ENCODE measurements at regions not wholly inside any gene's neighbourhood (a gene's known extent, or its start where the extent isn't known, plus 50 kb on each side); places are given as distances from the start of the nearest gene placed in this dataset.

DNA sequence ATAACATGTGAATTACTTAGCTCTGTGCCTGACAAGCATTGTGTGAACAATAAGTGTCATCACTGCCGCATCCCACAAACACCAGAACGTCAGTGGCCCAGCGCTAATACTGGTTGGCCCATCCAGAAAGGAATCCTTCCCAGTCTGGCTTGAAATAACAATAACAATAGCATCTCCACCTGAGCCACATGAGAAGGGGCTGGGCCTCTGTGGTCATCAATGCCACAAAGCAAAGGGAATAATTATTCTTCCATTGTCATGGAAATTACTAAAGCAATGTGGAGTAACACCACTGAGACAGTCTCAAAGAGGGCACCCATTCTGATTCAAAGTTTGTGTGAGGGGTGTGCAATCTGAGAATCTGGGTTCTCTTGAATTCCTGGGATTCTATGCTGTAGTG is 105.7 kb upstream of the INHBA start:
- ChIA-PET CTCF (no interaction called here), POLR2A (ENCODE audit: unreplicated experiment) (no interaction called here)
- ATAC-seq (no peak), DNase-seq (no peak)
- H3K9me2 ChIP-seq (replicated peaks; ENCODE audit: low read length) = no peaks in the 10 kb centered on the region
- TF ChIP-seq EZH2 (IDR thresholded peaks at IDR 0.05; ENCODE audit: low read length, unreplicated experiment) (no peak), EZH2phosphoT487 (IDR thresholded peaks at IDR 0.05; ENCODE audit: borderline replicate concordance, low read length) (no peak)
- TF ChIP-seq, protein P1, sequence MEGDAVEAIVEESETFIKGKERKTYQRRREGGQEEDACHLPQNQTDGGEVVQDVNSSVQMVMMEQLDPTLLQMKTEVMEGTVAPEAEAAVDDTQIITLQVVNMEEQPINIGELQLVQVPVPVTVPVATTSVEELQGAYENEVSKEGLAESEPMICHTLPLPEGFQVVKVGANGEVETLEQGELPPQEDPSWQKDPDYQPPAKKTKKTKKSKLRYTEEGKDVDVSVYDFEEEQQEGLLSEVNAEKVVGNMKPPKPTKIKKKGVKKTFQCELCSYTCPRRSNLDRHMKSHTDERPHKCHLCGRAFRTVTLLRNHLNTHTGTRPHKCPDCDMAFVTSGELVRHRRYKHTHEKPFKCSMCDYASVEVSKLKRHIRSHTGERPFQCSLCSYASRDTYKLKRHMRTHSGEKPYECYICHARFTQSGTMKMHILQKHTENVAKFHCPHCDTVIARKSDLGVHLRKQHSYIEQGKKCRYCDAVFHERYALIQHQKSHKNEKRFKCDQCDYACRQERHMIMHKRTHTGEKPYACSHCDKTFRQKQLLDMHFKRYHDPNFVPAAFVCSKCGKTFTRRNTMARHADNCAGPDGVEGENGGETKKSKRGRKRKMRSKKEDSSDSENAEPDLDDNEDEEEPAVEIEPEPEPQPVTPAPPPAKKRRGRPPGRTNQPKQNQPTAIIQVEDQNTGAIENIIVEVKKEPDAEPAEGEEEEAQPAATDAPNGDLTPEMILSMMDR (conservative IDR thresholded peaks at IDR 0.05; ENCODE audit: low read depth, low read length) = no peak
- no TSS peak for BruUV-seq (replicated peaks)
- H3K4me3 ChIP-seq (ENCODE audit: low read length) = no peak overlapping the region
- no peak overlapping the region for H3K4me2 ChIP-seq (ENCODE audit: low read length)
- no peaks in the 10 kb centered on the region for H3K9me3 ChIP-seq (ENCODE audit: low read length)
- H3F3A ChIP-seq (ENCODE audit: low read length, unreplicated experiment) = no peaks in the 10 kb centered on the region
- H3K36me3 ChIP-seq (ENCODE audit: low read depth, low read length) = no peaks in the 10 kb centered on the region
- H3K27me3 ChIP-seq (ENCODE audit: low read length) = no peaks in the 10 kb centered on the region
- H3K27ac ChIP-seq (ENCODE audit: low read length) = no peak overlapping the region
- H2AFZ ChIP-seq (ENCODE audit: low read length) = no peak overlapping the region
- no peaks in the 10 kb centered on the region for H3K4me1 ChIP-seq (ENCODE audit: insufficient read depth, low read length)
- no peaks in the 10 kb centered on the region for H4K20me1 ChIP-seq (ENCODE audit: low read length)
- no peak overlapping the region for H3K9ac ChIP-seq (ENCODE audit: low read length)
- intact Hi-C loops (cut with micrococcal nuclease) = no loop called here
- no peaks in the 10 kb centered on the region for H3K79me2 ChIP-seq (ENCODE audit: low read length)

DNA sequence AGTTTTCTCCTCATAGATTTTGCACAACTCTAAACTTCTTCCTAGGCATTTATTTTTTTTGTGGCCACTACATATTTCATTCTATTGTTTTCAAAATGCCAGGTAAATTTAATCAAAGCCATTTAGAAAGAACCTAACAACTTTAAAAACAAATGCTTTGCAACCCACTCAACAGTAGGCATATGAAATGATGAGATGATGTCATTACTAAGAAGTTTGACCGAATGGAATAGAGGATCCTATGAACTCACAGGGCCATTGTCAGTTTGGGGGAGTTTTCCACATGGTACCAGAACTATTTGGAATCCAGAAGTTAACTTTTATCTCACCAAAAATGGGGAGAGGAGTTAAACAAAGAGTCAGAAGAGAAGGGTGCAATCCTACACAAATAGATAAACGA is 100.7 kb upstream of the INHBA start:
- Histone ChIP-seq H3F3A (ENCODE audit: low read length, unreplicated experiment) (no peaks in the 10 kb centered on the region), H3K36me3 (ENCODE audit: low read depth, low read length) (no peaks in the 10 kb centered on the region), H3K27ac (ENCODE audit: low read length) (no peak overlapping the region), H3K4me3 (ENCODE audit: low read length) (no peak overlapping the region), H2AFZ (ENCODE audit: low read length) (no peak overlapping the region), H3K4me2 (ENCODE audit: low read length) (no peak overlapping the region), H3K9me3 (ENCODE audit: low read length) (no peaks in the 10 kb centered on the region), H3K4me1 (ENCODE audit: insufficient read depth, low read length) (peaks cover 11% of the 10 kb centered on the region), H3K27me3 (ENCODE audit: low read length) (no peaks in the 10 kb centered on the region), H3K79me2 (ENCODE audit: low read length) (no peaks in the 10 kb centered on the region), H3K9ac (ENCODE audit: low read length) (no peak overlapping the region), H4K20me1 (ENCODE audit: low read length) (no peaks in the 10 kb centered on the region), H3K9me2 (replicated peaks; ENCODE audit: low read length) (no peaks in the 10 kb centered on the region)
- BruUV-seq (replicated peaks) = no TSS peak
- TF ChIP-seq, protein P1 (conservative IDR thresholded peaks at IDR 0.05; ENCODE audit: low read depth, low read length) = no peak
- TF ChIP-seq EZH2 (IDR thresholded peaks at IDR 0.05; ENCODE audit: low read length, unreplicated experiment) (no peak), EZH2phosphoT487 (IDR thresholded peaks at IDR 0.05; ENCODE audit: borderline replicate concordance, low read length) (no peak)
- DNase-seq (no peak), ATAC-seq (no peak)
- POLR2A ChIA-PET (ENCODE audit: unreplicated experiment) = no interaction called here
- intact Hi-C loops (cut with micrococcal nuclease) = no loop called here
- CTCF ChIA-PET = no interaction called here

DNA sequence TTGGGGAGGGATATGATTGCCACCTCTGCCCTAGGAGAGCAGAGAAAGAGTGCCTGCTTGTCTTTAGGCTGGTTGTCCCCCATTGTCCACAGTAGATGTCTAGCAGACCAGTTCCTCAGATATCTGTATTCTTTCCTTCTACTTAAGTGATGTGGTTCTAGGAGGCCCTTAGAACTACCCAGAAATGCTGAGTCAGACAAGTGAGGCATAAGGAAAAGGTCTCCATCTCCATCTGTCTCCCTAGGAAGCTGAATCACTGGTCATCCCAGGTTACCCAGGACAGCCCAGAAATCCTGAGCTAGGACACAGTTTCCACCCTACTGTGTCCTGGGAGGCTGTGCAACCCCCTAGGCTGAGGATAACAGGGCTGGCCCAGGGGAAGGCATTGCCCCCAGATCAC is 93.4 kb upstream of the INHBA start:
- H3K9me3 ChIP-seq (ENCODE audit: low read length) = no peaks in the 10 kb centered on the region
- H3K9ac ChIP-seq (ENCODE audit: low read length) = no peak overlapping the region
- ChIA-PET POLR2A (ENCODE audit: unreplicated experiment) (no interaction called here), CTCF (no interaction called here)
- intact Hi-C loops (cut with micrococcal nuclease) = no loop called here
- no peaks in the 10 kb centered on the region for H4K20me1 ChIP-seq (ENCODE audit: low read length)
- no peak overlapping the region for H3K4me3 ChIP-seq (ENCODE audit: low read length)
- no peaks in the 10 kb centered on the region for H3K27me3 ChIP-seq (ENCODE audit: low read length)
- TF ChIP-seq, protein P1 (conservative IDR thresholded peaks at IDR 0.05; ENCODE audit: low read depth, low read length) = no peak
- TF ChIP-seq EZH2 (IDR thresholded peaks at IDR 0.05; ENCODE audit: low read length, unreplicated experiment) (no peak), EZH2phosphoT487 (IDR thresholded peaks at IDR 0.05; ENCODE audit: borderline replicate concordance, low read length) (no peak)
- H3K9me2 ChIP-seq (replicated peaks; ENCODE audit: low read length) = no peaks in the 10 kb centered on the region
- H3K79me2 ChIP-seq (ENCODE audit: low read length) = no peaks in the 10 kb centered on the region
- no peaks in the 10 kb centered on the region for H3F3A ChIP-seq (ENCODE audit: low read length, unreplicated experiment)
- no peak overlapping the region for H3K4me2 ChIP-seq (ENCODE audit: low read length)
- H3K36me3 ChIP-seq (ENCODE audit: low read depth, low read length) = no peaks in the 10 kb centered on the region
- H3K4me1 ChIP-seq (ENCODE audit: insufficient read depth, low read length) = peaks cover 11% of the 10 kb centered on the region
- no peak overlapping the region for H3K27ac ChIP-seq (ENCODE audit: low read length)
- BruUV-seq (replicated peaks) = no TSS peak
- ATAC-seq (no peak), DNase-seq (no peak)
- H2AFZ ChIP-seq (ENCODE audit: low read length) = no peak overlapping the region
